ENCODE measurements at regions not wholly inside any gene's neighbourhood (a gene's known extent, or its start where the extent isn't known, plus 50 kb on each side); places are given as distances from the start of the nearest gene placed in this dataset.

- no peak for DNase-seq (ENCODE audit: low spot score)
Observed at GRCh38 chr1:193607787-193608186, 421.4 kb upstream of the B3GALT2 start.

GRCh38 chr1:193606035-193606434 lies 419.6 kb upstream of the B3GALT2 start:
- DNase-seq (ENCODE audit: low spot score), result no peak

- DNase-seq (ENCODE audit: low spot score), result no peak
Observed at GRCh38 chr1:193602705-193603104, 416.3 kb upstream of the B3GALT2 start.

GRCh38 chr1:193593147-193593885 lies 406.9 kb upstream of the B3GALT2 start:
- DNase-seq (ENCODE audit: low spot score), result no peak

- DNase-seq (ENCODE audit: low spot score), result no peak
Observed at GRCh38 chr1:193592317-193592716, 405.9 kb upstream of the B3GALT2 start.

GRCh38 chr1:193590102-193590501 lies 403.7 kb upstream of the B3GALT2 start:
- DNase-seq (ENCODE audit: low spot score), result no peak

- peak; percentile 46 for DNase-seq (ENCODE audit: low spot score)
Observed at GRCh38 chr1:193589597-193590040, 403.2 kb upstream of the B3GALT2 start.

- peak; percentile 39 for DNase-seq (ENCODE audit: low spot score)
Observed at GRCh38 chr1:193588311-193589082, 402.1 kb upstream of the B3GALT2 start.

GRCh38 chr1:193584731-193585239 lies 398.4 kb upstream of the B3GALT2 start:
- no peak for DNase-seq (ENCODE audit: low spot score)

- no peak for DNase-seq (ENCODE audit: low spot score)
Observed at GRCh38 chr1:193581341-193581740, 394.9 kb upstream of the B3GALT2 start.

- DNase-seq (ENCODE audit: low spot score), result no peak
Observed at GRCh38 chr1:193580419-193580818, 394.0 kb upstream of the B3GALT2 start.

- DNase-seq (ENCODE audit: low spot score), result no peak
Observed at GRCh38 chr1:193579323-193579722, 392.9 kb upstream of the B3GALT2 start.

- DNase-seq (ENCODE audit: low spot score), result no peak
Observed at GRCh38 chr1:193574913-193575312, 388.5 kb upstream of the B3GALT2 start.

GRCh38 chr1:193569983-193570269 lies 383.5 kb upstream of the B3GALT2 start:
- DNase-seq (ENCODE audit: low spot score), result no peak

- DNase-seq (ENCODE audit: low spot score), result no peak
Observed at GRCh38 chr1:193569096-193569982, 382.9 kb upstream of the B3GALT2 start.

GRCh38 chr1:193568512-193568911 lies 382.1 kb upstream of the B3GALT2 start:
- no peak for DNase-seq (ENCODE audit: low spot score)

- DNase-seq (ENCODE audit: low spot score), result no peak
Observed at GRCh38 chr1:193567937-193568336, 381.5 kb upstream of the B3GALT2 start.

GRCh38 chr1:193566735-193567134 lies 380.3 kb upstream of the B3GALT2 start:
- DNase-seq (ENCODE audit: low spot score), result no peak

- no peak for DNase-seq (ENCODE audit: low spot score)
Observed at GRCh38 chr1:193565971-193566577, 379.7 kb upstream of the B3GALT2 start.

- no peak for DNase-seq (ENCODE audit: low spot score)
Observed at GRCh38 chr1:193562121-193562520, 375.7 kb upstream of the B3GALT2 start.

- no peak for DNase-seq (ENCODE audit: low spot score)
Observed at GRCh38 chr1:193558491-193559028, 372.1 kb upstream of the B3GALT2 start.

Data from D341Med (cell line).